HG02571 (cell line): ENCODE measurements at regions not wholly inside any gene's neighbourhood (a gene's known extent, or its start where the extent isn't known, plus 50 kb on each side); places are given as distances from the start of the nearest gene placed in this dataset.
"Not testable (repeated sequence)": the region's sequence is repeated elsewhere in the genome, so short reads cannot be mapped to it uniquely, and the experiment has no call there.

ENCODE experiments used
- ATAC-seq: cut with Tn5 transposase; IDR thresholded peaks from one replicate; pipeline ENCODE4 v1.9.1; 2021; ENCODE audit warnings: mild to moderate bottlenecking, moderate library complexity; ENCODE audit not compliant: unreplicated experiment

DNA sequence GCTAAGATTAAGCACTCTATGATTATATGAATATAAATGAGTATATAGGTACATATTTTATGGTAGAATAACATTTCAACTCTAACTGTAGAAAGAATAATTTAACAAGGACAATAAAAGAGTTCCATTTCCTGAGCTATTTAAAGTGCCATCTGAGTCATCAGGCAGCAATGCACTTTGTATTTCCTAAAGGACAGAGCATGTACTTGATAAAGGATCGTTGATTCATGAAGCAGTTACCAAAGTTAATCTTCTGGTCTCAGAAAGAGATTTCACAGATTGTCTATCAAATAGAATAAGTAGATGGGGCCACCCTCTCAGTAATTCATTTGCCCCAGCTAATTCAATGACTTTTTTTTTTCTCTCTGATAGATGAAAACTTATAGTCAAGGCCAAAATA, 747.8 kb downstream of the CDH18 start:
- ATAC-seq = no peak

DNA sequence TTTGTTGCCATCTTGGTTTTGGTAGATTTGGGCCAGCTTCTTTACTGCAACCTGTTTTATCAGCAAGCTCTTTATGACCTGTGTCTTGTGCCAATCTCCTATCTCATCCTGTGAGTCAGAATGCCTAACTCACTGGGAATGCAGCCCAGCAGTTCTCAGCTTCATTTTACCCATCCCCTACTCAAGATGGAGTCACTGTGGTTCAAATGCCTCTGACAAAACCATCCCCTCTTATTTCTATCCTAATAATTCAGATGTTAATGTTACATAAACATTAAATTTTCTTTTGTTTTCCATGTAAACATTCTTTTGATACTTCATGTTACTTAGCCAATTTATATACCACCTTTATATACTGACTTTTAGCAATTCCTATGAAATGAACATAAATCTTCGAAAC, 746.3 kb downstream of the CDH18 start:
- no peak for ATAC-seq

DNA sequence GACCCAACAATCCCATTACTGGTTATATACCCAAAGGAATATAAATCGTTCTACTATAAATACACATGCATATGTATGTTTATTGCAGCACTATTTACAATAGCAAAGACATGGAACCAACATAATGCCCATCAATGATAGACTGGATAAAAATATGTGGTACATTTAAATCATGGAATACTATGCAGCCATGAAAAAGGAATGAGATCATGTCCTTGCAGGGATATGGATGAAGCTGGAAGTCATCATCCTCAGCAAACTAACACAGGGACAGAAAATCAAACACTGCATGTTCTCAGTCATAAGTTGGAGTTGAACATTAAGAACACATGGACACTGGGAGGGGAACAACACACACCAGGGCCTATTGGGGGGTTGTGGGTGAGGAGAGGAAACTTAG, 741.8 kb downstream of the CDH18 start:
- not testable (repeated sequence) for ATAC-seq

DNA sequence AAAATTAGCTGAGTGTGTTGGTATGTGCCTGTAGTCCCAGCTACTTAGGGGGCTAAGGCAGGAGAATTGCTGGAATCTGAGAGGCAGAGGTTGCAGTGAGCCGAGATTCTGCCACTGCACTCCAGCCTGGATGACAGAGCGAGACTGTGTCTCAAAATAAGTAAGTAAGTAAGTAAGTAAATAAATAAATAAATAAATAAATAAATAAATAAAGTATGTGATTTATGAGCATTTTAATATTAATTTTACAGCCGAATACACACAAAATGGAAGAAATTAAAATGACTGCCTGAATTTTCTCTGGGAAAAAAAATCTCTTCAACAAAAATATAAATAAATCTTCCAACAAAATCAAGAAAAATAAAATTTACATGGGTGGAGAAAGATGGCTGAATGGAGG, 740.7 kb downstream of the CDH18 start:
- no peak for ATAC-seq

DNA sequence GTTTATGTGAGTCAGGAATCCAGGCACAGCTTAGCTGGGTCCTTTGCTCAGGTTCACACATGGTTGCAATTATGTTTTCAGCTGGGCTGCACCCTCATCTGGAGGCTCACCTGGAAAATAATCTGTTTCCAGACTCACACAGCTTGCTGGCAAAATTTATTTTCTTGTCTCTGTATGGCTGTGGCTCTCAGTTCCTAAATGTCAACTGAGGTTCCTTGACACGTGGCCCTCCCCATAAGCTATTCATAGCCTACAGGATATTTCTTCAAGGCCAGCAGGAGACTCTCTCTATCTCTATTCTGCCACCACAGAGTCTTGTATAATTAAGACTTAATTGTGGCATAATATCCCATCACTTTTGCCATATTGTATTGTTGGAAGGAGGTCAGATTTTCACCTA, 732.0 kb downstream of the CDH18 start:
- no peak for ATAC-seq

DNA sequence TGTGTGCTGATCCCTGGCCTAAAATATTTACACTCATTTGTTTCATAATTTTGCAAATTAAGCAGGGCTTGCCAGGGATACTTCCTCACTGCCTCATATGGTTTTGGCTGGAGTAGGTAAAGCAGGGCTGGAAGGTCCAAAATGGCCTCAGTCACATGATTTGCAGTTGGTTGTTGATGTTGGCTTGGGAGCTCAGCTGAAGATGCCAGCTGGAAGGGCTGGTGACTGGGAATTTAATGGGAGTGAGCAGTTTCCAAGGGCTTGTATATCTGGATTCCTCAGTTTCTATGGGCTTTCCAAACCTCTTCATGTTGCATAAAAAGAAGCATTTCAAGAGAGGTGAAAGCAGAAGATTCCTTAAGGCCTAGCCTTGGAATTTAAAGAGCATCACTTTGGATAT, 729.3 kb downstream of the CDH18 start:
- ATAC-seq = no peak

DNA sequence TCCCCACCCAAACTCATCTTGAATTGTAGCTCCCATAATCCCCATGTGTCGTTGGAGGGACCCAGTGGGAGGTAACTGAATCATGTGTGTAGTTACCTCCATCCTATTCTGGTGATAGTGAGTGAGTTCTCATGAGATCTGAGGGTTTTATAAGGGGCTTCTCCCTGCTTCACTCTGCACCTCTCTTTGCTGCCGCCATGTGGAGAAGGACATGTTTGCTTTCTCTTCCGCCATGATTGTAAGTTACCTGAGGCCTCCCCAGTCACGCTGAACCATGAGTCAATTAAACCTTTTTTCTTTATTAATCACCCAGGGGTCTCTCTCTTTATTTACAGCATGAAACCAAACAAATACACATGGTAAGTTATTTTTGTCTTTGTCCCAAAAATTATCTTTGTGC, 726.1 kb downstream of the CDH18 start:
- ATAC-seq = no peak

DNA sequence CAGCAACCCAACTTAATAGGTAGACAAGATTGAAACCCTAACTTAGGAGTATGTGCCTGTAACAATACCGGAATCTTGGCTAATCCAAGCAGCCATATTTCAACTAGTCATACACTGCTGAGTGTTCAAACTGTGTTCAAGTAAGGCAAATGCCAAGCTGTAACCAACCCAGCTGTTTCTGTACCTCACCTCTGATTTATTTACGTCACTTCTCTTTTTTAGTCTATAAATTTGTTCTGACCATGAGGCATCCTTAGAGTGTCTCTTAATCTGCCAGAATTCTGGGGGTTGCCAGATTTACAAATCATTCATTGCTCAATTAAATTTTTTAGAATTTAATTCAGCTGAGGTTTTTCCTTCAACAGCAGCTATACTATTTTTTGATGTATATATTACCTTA, 723.2 kb downstream of the CDH18 start:
- ATAC-seq = no peak

DNA sequence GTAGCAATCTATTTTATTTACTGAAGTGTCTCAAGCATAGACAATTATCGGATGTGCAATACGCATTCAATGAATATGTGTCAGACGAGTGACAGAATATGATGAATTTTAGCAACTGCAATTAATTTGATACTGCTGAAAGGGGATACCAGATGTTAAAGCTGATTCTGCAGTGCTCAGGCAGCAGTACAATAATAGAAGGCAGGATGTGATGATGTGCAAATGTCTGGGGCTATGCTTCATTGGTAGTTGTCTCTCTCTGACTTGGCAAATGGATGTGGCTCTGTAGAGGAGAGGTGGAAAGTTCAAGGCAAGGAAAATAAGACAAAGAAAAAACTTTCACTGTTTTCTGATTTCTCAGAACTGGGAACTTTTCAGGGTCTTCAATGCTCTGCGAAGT, 721.2 kb downstream of the CDH18 start:
- no peak for ATAC-seq

DNA sequence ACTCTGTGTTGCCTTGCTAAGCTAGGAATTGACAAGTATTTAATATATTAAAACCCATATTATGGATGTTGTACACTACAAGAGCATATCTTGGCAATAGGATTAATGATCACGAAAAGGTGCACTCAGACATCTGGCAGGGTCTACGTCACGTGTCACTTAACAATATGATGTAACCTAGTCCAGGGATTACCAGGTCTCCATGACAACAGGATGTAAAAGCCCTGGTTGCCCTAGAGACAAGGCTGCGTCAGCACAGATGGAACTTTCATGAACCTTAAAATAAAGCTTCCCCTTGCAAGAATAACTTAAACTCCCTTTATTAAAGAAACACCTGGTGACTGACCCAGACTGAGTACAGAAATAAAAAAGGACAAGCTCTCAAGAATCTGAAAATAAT, 717.8 kb downstream of the CDH18 start:
- no peak for ATAC-seq

DNA sequence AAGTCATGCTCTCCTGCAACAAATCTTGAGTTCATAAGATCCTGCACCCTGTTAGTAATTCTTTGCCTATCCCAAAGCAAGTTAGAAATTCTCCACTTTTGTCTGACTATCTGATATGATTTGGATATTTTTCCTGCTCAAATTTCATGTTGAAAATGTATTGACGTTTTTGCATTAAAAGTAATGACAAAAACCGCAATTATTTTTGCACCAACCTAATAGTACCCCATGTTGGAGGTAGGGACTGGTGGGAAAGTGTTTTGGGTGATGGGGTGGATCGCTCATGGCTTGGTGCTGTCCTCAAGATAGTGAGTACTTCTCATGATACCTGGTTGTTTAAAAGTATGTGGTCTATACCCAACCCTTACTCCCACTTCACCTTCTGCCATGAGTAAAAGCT, 713.4 kb downstream of the CDH18 start:
- no peak for ATAC-seq

DNA sequence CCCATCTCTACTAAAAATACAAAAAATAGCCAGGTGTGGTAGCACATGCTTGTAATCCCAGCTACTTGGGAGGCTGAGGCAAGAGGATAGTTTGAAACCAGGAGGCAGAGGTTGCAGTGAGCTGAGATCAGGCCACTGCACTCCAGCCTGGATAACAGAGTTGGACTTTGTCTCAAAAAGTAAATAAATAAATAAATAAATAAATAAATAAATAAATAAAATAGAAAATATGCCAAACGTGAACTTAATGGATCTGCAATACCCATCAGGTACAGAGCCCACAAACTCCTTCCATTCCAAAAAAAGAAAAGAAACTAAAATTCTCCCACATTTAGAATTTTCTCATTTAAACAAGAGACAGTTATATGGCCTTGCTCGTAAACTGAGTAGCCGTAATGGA, 702.7 kb downstream of the CDH18 start:
- ATAC-seq = no peak

DNA sequence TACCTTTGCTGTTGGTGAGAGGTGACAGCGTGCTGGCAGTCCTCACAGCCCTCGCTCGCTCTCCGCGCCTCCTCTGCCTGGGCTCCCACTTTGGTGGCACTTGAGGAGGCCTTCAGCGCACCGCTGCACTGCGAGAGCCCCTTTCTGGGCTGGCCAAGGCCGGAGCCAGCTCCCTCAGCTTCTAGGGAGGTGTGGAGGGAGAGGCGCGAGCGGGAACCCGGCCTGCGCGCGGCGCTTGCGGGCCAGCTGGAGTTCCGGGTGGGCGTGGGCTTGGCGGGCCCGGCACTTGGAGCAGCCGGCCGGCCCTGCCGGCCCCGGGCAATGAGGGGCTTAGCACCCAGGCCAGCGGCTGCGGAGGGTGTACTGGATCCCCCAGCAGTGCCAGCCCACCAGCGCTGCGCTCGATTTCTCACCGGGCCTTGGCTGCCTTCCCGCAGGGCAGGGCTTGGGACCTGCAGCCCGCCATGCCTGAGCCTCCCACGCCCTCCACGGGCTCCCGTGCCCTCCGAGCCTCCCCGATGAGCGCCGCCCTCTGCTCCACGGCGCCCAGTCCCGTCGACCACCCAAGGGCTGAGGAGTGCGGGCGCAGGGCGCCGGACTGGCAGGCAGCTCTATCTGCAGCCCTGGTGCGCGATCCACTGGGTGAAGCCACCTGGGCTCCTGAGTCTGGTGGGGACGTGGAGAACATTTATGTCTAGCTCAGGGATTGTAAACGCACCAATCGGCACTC, 700.3 kb downstream of the CDH18 start:
- ATAC-seq = not testable (repeated sequence)

DNA sequence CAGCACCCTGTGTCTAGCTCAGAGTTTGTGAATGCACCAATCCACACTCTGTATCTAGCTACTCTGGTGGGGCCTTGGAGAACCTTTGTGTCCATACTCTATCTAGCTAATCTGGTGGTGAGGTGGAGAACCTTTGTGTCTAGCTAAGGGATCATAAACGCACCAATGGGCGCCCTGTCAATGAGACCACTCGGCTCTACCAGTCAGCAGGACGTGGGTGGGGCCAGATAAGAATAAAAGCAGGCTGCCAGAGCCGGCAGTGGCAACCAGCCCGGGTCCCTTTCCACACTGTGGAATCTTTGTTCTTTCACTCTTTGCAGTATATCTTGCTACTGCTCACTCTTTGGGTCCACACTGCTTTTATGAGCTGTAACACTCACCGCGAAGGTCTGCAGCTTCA, 699.7 kb downstream of the CDH18 start:
- ATAC-seq = not testable (repeated sequence)

DNA sequence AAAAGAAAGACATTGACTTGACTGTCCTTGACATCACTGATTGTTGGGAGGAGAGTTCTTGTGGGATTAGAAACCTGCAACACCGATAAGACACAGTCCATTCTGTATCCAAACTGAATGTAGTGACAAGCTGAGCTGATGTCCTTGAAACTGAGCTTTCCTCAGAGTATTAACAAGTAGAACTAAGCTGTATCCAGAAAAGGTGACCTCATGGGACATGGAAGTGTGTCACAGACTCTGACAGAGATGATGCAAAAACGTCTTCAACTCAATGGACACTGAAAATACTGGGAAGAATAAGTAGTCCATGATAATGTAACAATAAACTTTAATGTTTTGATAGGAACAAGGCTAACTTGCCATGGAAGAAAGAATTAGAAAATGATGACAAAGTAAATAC, 690.1 kb downstream of the CDH18 start:
- ATAC-seq = no peak

DNA sequence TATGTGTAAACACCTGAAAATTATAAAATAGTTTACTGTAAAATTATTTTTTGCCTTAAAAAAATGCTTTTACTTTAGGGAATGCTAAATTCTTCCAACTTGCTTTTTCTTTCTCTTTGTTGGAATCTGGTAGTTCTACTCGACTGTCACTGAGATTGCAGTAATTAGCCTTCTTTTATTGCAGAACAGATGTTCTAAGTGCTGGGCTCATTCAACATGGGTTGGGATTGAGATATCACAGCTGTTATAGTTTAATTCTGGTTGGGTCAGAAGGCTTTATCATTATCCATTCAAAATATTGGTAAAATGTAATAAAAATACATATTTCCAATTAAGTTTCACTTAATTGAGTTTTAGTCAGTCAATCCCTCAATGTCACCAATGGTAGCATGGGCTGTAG, 686.7 kb downstream of the CDH18 start:
- ATAC-seq = no peak

DNA sequence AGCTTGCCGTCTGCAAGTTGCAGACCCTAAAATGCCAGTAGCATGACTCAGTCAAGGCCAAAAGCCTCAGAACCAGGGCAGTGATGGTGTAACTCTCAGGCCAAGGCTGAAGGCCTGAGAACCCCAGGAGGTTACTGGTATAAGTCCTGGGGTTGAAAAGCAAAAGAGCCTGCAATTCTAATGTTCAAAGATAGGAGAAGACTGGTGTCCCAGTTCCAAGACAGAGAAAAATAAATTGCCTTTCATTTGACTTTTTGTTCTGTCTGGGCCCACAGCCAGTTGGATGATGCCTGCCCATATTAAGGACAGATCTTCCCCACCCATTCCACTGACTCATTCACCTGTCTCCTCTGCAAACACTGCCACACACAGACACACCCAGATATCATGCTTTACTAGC, 673.2 kb downstream of the CDH18 start:
- no peak for ATAC-seq

DNA sequence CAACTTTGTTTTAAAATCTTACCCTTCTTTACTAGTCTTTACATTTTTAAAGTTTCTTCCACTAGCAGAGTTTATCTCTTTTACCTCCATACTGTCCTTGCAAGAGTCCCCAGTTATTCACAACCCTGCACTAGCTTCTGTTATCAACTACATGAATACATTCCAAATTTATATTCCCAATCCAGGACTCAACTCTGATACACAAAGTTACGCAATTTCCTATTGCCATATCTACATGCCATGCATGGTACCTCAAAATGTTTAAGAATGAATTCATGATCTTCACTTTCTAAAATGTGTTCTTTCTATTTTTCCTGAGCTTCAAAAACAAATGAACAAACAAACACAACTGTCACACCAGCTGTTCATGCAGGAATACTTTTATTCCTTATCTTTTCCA, 668.7 kb downstream of the CDH18 start:
- ATAC-seq = no peak

DNA sequence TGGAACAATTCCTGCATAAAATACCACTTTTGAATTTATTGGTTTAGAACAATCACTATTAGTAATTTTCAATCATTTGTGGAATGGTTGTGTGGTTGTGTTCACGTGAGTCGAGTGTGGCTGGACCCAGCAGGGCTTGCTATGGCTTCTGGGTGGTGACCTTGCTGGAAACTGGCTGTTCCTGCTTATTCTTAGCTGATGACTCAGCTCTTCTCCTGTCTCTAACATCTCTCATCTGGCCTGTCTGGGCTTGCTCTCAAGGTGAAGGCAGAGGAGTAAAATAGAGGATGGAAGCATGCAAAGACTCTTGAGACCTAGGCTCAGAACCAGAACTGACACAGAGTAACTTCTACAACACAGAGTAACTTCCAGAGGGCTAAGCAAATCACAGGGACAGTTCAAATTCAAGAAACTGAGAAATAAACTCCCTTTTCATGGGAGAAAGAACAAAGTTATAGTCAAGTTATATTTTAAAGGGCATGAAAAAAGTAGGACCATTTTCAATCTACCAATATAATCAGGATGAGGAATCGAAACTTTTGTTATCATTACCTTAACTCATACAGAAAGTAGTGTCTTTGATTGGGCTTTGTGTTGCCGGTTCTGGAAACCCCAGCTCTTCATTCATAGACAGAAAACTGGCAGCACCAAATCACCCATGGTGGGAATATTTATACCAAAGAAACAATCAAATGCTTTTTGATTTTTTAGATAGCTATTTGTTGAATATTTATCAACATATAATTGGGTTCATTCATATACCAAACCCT, 665.1 kb downstream of the CDH18 start:
- ATAC-seq = no peak

DNA sequence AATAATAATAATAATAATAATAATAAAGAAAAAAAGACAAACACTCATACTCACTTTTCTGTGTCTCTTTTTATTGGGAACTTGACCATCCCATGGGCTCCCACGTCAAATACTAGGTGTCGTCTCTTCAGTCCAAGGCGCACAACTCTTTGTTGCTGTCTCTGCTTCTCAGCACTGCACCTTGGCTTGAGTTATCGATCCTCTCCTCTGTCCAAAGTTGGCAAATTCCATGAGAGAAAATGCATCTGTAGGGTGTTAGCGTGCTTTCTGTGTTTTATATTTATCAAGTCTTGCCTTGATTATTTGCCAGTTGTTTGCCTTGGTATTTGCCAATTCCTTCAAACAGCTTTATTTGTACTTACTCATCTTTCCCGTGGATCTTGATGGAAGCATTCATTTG, 653.7 kb downstream of the CDH18 start:
- no peak for ATAC-seq

DNA sequence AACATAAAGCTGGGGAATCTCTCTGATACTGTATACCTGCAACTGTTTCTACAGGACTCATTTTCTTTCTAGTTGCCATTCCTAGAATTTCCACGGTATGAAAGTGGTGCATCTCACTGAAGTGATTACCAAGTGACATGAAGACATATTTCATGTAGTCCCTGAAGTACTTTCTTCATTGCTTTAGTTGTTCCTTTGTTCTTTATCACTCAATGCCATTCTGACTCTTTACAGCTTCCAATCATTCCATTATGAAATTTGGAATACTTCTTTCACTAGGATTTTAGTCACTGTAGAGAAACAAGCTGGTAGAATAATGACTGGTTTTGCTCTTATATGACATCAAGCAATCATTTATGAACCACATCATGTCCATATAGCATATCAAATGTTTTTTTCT, 645.1 kb downstream of the CDH18 start:
- ATAC-seq = no peak

DNA sequence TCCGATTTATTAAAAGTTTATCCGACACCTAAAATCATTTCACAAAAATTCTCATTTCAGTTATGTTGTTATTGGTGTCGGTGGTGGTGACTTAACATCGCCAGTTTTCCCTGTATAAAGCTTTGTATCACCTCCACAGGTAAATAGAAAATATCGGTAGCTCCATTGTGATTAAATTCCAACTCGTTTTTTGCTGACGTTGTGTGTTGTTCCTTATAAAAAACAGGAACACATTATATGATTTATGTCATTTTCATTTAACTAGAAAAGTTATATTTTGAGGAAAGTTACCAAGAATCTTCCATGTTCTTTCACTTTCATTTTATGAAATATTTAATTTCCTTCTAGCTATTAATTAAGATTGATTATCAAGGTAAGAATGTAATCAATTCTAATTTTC, 635.9 kb downstream of the CDH18 start:
- ATAC-seq = no peak

DNA sequence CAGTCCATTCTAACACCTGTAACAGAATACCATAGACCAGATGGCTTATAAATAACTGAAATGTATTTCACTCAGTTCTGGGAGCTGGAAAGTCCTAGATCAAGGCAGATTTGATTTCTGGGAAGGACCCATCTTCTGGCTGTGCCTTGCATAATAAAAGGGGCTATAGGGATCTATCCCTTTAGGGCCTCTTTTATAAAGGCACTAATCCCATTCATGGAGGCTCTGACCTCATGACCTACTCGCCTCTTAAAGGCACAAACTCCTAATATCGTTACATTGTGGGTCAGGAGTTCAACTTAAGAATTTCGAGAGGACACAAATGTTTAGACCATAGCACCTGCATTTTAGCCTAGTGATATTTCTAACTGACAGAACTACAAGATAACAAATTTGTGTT, 619.0 kb downstream of the CDH18 start:
- ATAC-seq = no peak
